Astrocyte (in vitro differentiated cells and primary cell): ENCODE measurements at regions not wholly inside any gene's neighbourhood (a gene's known extent, or its start where the extent isn't known, plus 50 kb on each side); places are given as distances from the start of the nearest gene placed in this dataset.

Experiments used
- DNase-seq: peaks from one replicate; pipeline ENCODE4 v3.0.0-alpha.2; 2010; ENCODE audit warnings: low read depth
- FAIRE-seq: peaks from 2 replicates; lab custom pipeline; 2011; peaks lifted over from hg19 to GRCh38; lab: Jason Lieb, UNC
- H2AFZ ChIP-seq: 2 replicates; pipeline ENCODE4 v1.6.0; 2012; ENCODE audit warnings: low read depth, low read length, inconsistent platforms
- H3K27ac ChIP-seq: 2 replicates; pipeline ENCODE4 v1.5.1; 2011; ENCODE audit warnings: low read depth, low read length, inconsistent platforms
- H3K27me3 ChIP-seq: 2 replicates; pipeline ENCODE4 v1.6.0; 2011; ENCODE audit warnings: low read length, inconsistent platforms; ENCODE audit not compliant: insufficient read depth
- H3K36me3 ChIP-seq: 2 replicates; pipeline ENCODE4 v1.5.1; 2011; ENCODE audit warnings: low read length, inconsistent platforms; ENCODE audit not compliant: insufficient read depth
- H3K4me1 ChIP-seq: 2 replicates; pipeline ENCODE4 v1.5.1; 2011; ENCODE audit warnings: low read length, inconsistent platforms; ENCODE audit not compliant: insufficient read depth
- H3K4me2 ChIP-seq: 2 replicates; pipeline ENCODE4 v1.6.0; 2012; ENCODE audit warnings: low read length, inconsistent platforms
- H3K4me3 ChIP-seq: 2 replicates; pipeline ENCODE4 v1.5.1; 2011; ENCODE audit warnings: low read depth, mild to moderate bottlenecking, low read length, inconsistent platforms; ENCODE audit not compliant: insufficient read depth
- H3K79me2 ChIP-seq: 2 replicates; pipeline ENCODE4 v1.6.0; 2012; ENCODE audit warnings: mild to moderate bottlenecking, low read length, inconsistent platforms; ENCODE audit not compliant: insufficient read depth
- H3K9ac ChIP-seq: 2 replicates; pipeline ENCODE4 v1.6.0; 2012; ENCODE audit warnings: mild to moderate bottlenecking, low read length, inconsistent platforms
- H3K9me3 ChIP-seq: 2 replicates; pipeline ENCODE4 v1.5.1; 2012; ENCODE audit warnings: low read depth, mild to moderate bottlenecking, low read length, inconsistent platforms; ENCODE audit not compliant: insufficient read depth
- H4K20me1 ChIP-seq: 2 replicates; pipeline ENCODE4 v1.6.0; 2012; ENCODE audit warnings: low read length, inconsistent platforms; ENCODE audit not compliant: insufficient read depth
- H3K27ac Mint-ChIP-seq: one replicate; pipeline ENCODE4 v1.8.0; 2021; ENCODE audit warnings: mild to moderate bottlenecking, mixed read lengths; ENCODE audit not compliant: unreplicated experiment
- H3K27me3 Mint-ChIP-seq: one replicate; pipeline ENCODE4 v1.8.0; 2021; ENCODE audit warnings: low read depth, mixed read lengths; ENCODE audit not compliant: unreplicated experiment
- H3K36me3 Mint-ChIP-seq: one replicate; pipeline ENCODE4 v1.8.0; 2021; ENCODE audit warnings: low read depth, mixed read lengths; ENCODE audit not compliant: unreplicated experiment
- H3K4me1 Mint-ChIP-seq: one replicate; pipeline ENCODE4 v1.8.0; 2021; ENCODE audit warnings: low read depth, mixed read lengths; ENCODE audit not compliant: unreplicated experiment
- H3K4me3 Mint-ChIP-seq: one replicate; pipeline ENCODE4 v1.8.0; 2021; ENCODE audit warnings: mild to moderate bottlenecking, moderate library complexity, mixed read lengths; ENCODE audit not compliant: unreplicated experiment
- H3K9me3 Mint-ChIP-seq: one replicate; pipeline ENCODE4 v1.8.0; 2021; ENCODE audit warnings: mild to moderate bottlenecking, mixed read lengths; ENCODE audit not compliant: unreplicated experiment
- EZH2 ChIP-seq: IDR thresholded peaks from 2 replicates; pipeline ENCODE4 v1.6.1; 2012; ENCODE audit warnings: mild to moderate bottlenecking, low read length, inconsistent platforms; ENCODE audit not compliant: insufficient read depth
- TF ChIP-seq, protein P1 (sequence below): IDR thresholded peaks from 2 replicates; pipeline ENCODE4 v1.5.1; 2011; ENCODE audit warnings: low read depth, mild to moderate bottlenecking, inconsistent platforms, low read length, moderate library complexity; ENCODE audit not compliant: insufficient read depth

DNA sequence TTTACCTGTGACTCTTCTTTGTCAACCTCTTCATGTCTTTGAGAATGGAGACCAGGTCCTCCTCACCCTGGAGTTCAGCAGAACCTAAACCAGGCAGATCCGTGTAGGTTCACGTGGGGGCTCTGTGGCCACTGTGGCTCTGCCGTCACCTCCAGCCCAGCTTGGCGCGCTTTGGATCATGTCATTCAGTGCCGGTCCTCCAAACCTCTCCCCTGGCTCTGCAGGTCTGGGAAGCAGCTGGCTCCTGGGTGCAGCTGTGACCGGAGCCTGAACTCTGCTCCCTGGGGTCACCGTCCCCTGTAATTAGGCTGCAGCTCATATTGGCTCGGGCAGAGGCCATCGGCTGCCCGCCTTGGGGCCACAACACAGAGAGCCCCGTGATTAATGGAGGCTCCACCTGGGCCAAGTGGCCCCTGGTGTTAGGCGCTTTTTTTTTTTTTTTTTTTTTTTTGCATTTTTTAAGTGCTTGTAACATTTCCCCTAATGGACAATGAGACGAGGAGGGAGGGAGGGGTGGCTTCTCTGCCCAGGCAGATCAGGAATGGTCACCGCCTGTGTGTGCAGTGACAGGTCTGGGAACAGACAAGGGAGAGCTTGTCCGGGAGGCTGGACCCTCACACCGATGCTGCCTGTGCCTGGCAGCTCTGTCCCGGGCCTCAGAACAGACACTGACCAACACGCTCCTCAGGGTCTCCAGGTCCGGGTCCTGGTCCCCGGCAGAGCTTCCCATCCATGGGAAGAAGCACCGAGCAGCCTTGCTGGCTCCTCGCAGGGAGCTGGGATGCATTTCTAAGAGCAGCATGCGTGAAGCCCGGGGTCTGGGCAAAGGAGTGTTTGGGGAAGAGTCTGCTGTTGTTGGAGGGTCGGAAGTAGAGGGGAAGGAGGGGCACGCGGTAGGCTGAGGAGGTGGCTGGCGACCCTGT is 247.9 kb downstream of the SEC14L1 start:
- H3K9me3 Mint-ChIP-seq = no peaks in the 10 kb centered on the region
- no peak overlapping the region for H3K4me3 ChIP-seq
- no peaks in the 10 kb centered on the region for H3K27me3 Mint-ChIP-seq
- peak overlapping the region; percentile 58 for H3K27ac Mint-ChIP-seq
- FAIRE-seq (no peak), DNase-seq (peak; percentile 57)
- H3K27me3 ChIP-seq = no peaks in the 10 kb centered on the region
- no peaks in the 10 kb centered on the region for H3K36me3 ChIP-seq
- no peak overlapping the region for H3K4me3 Mint-ChIP-seq
- TF ChIP-seq EZH2 = no peak
- TF ChIP-seq, protein P1, sequence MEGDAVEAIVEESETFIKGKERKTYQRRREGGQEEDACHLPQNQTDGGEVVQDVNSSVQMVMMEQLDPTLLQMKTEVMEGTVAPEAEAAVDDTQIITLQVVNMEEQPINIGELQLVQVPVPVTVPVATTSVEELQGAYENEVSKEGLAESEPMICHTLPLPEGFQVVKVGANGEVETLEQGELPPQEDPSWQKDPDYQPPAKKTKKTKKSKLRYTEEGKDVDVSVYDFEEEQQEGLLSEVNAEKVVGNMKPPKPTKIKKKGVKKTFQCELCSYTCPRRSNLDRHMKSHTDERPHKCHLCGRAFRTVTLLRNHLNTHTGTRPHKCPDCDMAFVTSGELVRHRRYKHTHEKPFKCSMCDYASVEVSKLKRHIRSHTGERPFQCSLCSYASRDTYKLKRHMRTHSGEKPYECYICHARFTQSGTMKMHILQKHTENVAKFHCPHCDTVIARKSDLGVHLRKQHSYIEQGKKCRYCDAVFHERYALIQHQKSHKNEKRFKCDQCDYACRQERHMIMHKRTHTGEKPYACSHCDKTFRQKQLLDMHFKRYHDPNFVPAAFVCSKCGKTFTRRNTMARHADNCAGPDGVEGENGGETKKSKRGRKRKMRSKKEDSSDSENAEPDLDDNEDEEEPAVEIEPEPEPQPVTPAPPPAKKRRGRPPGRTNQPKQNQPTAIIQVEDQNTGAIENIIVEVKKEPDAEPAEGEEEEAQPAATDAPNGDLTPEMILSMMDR = no peak
- H3K4me1 ChIP-seq = peaks cover 70% of the 10 kb centered on the region
- H4K20me1 ChIP-seq = peaks cover 55% of the 10 kb centered on the region
- peaks cover 48% of the 10 kb centered on the region for H3K4me1 Mint-ChIP-seq
- H3K9me3 ChIP-seq = no peaks in the 10 kb centered on the region
- H3K27ac ChIP-seq = peak overlapping the region; percentile 52
- H3K9ac ChIP-seq = peak overlapping the region; percentile 68
- H3K79me2 ChIP-seq = peaks cover 93% of the 10 kb centered on the region
- peaks cover 6% of the 10 kb centered on the region for H3K36me3 Mint-ChIP-seq
- peak overlapping the region; percentile 55 for H3K4me2 ChIP-seq
- no peak overlapping the region for H2AFZ ChIP-seq

DNA sequence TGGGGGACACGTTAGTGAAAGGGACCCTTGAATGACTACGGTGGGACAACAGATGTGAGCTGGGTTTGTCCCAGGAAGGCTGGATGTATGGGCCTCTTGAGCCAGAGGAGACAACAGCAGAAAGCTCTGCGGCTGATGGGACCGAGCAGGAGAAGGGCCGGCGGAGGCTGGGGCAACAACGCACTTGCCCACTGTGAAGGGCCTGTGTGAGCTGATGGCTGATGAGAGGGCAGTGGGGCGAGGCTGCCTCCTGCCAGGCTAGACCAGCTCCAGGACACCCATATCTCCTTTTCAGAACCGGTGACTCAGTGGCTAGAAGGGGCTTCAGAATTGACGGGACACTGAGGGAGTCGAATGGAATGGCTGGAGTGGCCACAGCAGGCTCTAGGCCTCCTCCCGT is 250.1 kb downstream of the SEC14L1 start:
- H3K4me3 ChIP-seq = no peak overlapping the region
- no peak overlapping the region for H2AFZ ChIP-seq
- peaks cover 72% of the 10 kb centered on the region for H3K4me1 ChIP-seq
- TF ChIP-seq, protein P1 = no peak
- TF ChIP-seq EZH2 = no peak
- no peak for FAIRE-seq
- H3K27ac ChIP-seq = peak overlapping the region; percentile 95
- H3K9ac ChIP-seq = peak overlapping the region; percentile 78
- H3K79me2 ChIP-seq = peaks cover 93% of the 10 kb centered on the region
- H3K4me2 ChIP-seq = peak overlapping the region; percentile 77
- no peaks in the 10 kb centered on the region for H3K9me3 ChIP-seq
- no peak overlapping the region for H3K27ac Mint-ChIP-seq
- no peaks in the 10 kb centered on the region for H3K27me3 ChIP-seq
- H3K27me3 Mint-ChIP-seq = no peaks in the 10 kb centered on the region
- H4K20me1 ChIP-seq = peaks cover 53% of the 10 kb centered on the region
- no peak overlapping the region for H3K4me3 Mint-ChIP-seq
- H3K36me3 Mint-ChIP-seq = peaks cover 3% of the 10 kb centered on the region
- peaks cover 59% of the 10 kb centered on the region for H3K4me1 Mint-ChIP-seq
- no peak for DNase-seq
- H3K9me3 Mint-ChIP-seq = no peaks in the 10 kb centered on the region
- no peaks in the 10 kb centered on the region for H3K36me3 ChIP-seq
